H1 (cell line): ENCODE measurements at regions not wholly inside any gene's neighbourhood (a gene's known extent, or its start where the extent isn't known, plus 50 kb on each side); places are given as distances from the start of the nearest gene placed in this dataset.

Experiments
- CTCF ChIA-PET: fragments of 300-600 bp; sonication (Branson Sonifier 250); formaldehyde crosslinking; loops from one replicate; lab custom pipeline; 2021; ENCODE audit not compliant: partially characterized antibody; lab: Charles Lee
- POLR2A ChIA-PET: fragments of 300-600 bp; sonication (Branson Sonifier 250); formaldehyde crosslinking; loops from one replicate; lab custom pipeline; 2021; ENCODE audit warnings: inconsistent platforms; ENCODE audit not compliant: partially characterized antibody; lab: Charles Lee
- DNase-seq, 2 experiments: peaks; one replicate each; pipeline versions ENCODE4 v3.0.0 to v3.0.0-alpha.2; 2010 to 2022; ENCODE audit warnings: low spot score in 2 of 2, low read depth in 1 of 2, mixed read lengths in 1 of 2
- FAIRE-seq: peaks from 2 replicates; lab custom pipeline; 2011; peaks lifted over from hg19 to GRCh38; lab: Jason Lieb, UNC
- H2AFZ ChIP-seq: 2 replicates; pipeline ENCODE4 v1.8.1; 2012; ENCODE audit warnings: low read length, inconsistent platforms
- H2AK5ac ChIP-seq: 2 replicates; pipeline ENCODE4 v1.6.1; 2013; ENCODE audit warnings: low read depth, low read length
- H2BK120ac ChIP-seq: replicated peaks from 2 replicates; pipeline ENCODE3; 2013; ENCODE audit warnings: low read depth, low read length, inconsistent platforms
- H2BK12ac ChIP-seq: 2 replicates; pipeline ENCODE4 v1.6.1; 2013; ENCODE audit warnings: low read depth, low read length
- H2BK15ac ChIP-seq: 2 replicates; pipeline ENCODE4 v1.6.1; 2013; ENCODE audit warnings: low read length
- H2BK20ac ChIP-seq: 2 replicates; pipeline ENCODE4 v1.6.1; 2013; ENCODE audit warnings: low read length
- H2BK5ac ChIP-seq: 2 replicates; pipeline ENCODE4 v1.6.1; 2013; ENCODE audit warnings: low read depth, low read length
- H3K14ac ChIP-seq: 2 replicates; pipeline ENCODE4 v1.6.1; 2013; ENCODE audit warnings: inconsistent platforms; ENCODE audit not compliant: insufficient read length
- H3K18ac ChIP-seq: 2 replicates; pipeline ENCODE4 v1.6.1; 2013; ENCODE audit warnings: low read length; ENCODE audit errors: extremely low read depth
- H3K23ac ChIP-seq: 2 replicates; pipeline ENCODE4 v1.6.1; 2013; ENCODE audit warnings: inconsistent platforms; ENCODE audit not compliant: insufficient read length
- H3K23me2 ChIP-seq: 2 replicates; pipeline ENCODE4 v1.6.1; 2013; ENCODE audit warnings: low read depth, low read length
- H3K27ac ChIP-seq: 2 replicates; pipeline ENCODE4 v1.6.1; 2011; ENCODE audit warnings: low read depth, low read length, inconsistent platforms
- H3K27me3 ChIP-seq, 4 experiments: replicated peaks in 1 of 4; 1 replicate in 1 of 4; 2 replicates in 3 of 4; pipeline versions ENCODE4 v1.6.1 to v1.8.1; 2011 to 2013; ENCODE audit warnings: low read length in 3 of 4, mild to moderate bottlenecking in 3 of 4, inconsistent platforms in 2 of 4, mixed read lengths in 2 of 4, moderate library complexity in 1 of 4; ENCODE audit not compliant: control insufficient read depth in 3 of 4, insufficient read depth in 3 of 4; ENCODE audit errors: extremely low read depth in 1 of 4
- H3K36me3 ChIP-seq, 4 experiments: 2 replicates each; pipeline versions ENCODE4 v1.6.1 to v1.8.1; 2011 to 2013; ENCODE audit warnings: mild to moderate bottlenecking in 4 of 4, low read length in 3 of 4, moderate library complexity in 2 of 4, control low read depth in 1 of 4, inconsistent platforms in 1 of 4; ENCODE audit not compliant: insufficient read depth in 4 of 4, control insufficient read depth in 2 of 4
- H3K4ac ChIP-seq: replicated peaks from 2 replicates; pipeline ENCODE3; 2013; ENCODE audit warnings: low read length, low read depth, mixed read lengths, inconsistent platforms; ENCODE audit not compliant: insufficient read length
- H3K4me1 ChIP-seq, 4 experiments: replicated peaks in 1 of 4; 1 replicate in 1 of 4; 2 replicates in 3 of 4; pipeline versions ENCODE4 v1.6.1 to v1.8.1; 2011 to 2013; ENCODE audit warnings: low read length in 3 of 4, inconsistent platforms in 2 of 4, mixed read lengths in 1 of 4; ENCODE audit not compliant: insufficient read depth in 4 of 4, control insufficient read depth in 3 of 4
- H3K4me2 ChIP-seq, 2 experiments: 2 replicates each; pipeline versions ENCODE4 v1.6.1 to v1.8.1; 2011 to 2013; ENCODE audit warnings: low read depth in 2 of 2, low read length in 2 of 2, control low read depth in 1 of 2, inconsistent platforms in 1 of 2, mild to moderate bottlenecking in 1 of 2; ENCODE audit not compliant: insufficient read depth in 1 of 2
- H3K4me3 ChIP-seq, 4 experiments: fragments of 200-600, 300-600 bp in 1 of 4; sonication (generic), shearing (Covaris generic), sonication (Bioruptor Twin) in 1 of 4; 2 replicates each; pipeline versions ENCODE4 v1.5.1 to v1.8.1; 2011 to 2016; ENCODE audit warnings: low read length in 4 of 4, low read depth in 3 of 4, control low read depth in 2 of 4, inconsistent platforms in 2 of 4, mild to moderate bottlenecking in 2 of 4, mixed read lengths in 1 of 4, moderate library complexity in 1 of 4; ENCODE audit not compliant: insufficient read depth in 2 of 4; ENCODE audit errors: extremely low read depth in 1 of 4
- H3K56ac ChIP-seq: replicated peaks from 2 replicates; pipeline ENCODE3; 2013; ENCODE audit warnings: low read depth, mild to moderate bottlenecking, mixed read lengths, low read length, inconsistent platforms; ENCODE audit not compliant: insufficient read length
- H3K79me1 ChIP-seq: 2 replicates; pipeline ENCODE4 v1.6.1; 2013; ENCODE audit warnings: low read depth, low read length, control low read depth
- H3K79me2 ChIP-seq, 2 experiments: 2 replicates each; pipeline versions ENCODE4 v1.6.1 to v1.8.1; 2012 to 2013; ENCODE audit warnings: low read length in 2 of 2, mild to moderate bottlenecking in 2 of 2, inconsistent platforms in 1 of 2; ENCODE audit not compliant: insufficient read depth in 2 of 2, control insufficient read depth in 1 of 2
- H3K9ac ChIP-seq, 4 experiments: replicated peaks in 1 of 4; 1 replicate in 1 of 4; 2 replicates in 3 of 4; pipeline versions ENCODE4 v1.6.1 to v1.8.1; 2011 to 2013; ENCODE audit warnings: low read depth in 3 of 4, low read length in 3 of 4, control low read depth in 2 of 4, mild to moderate bottlenecking in 2 of 4, moderate library complexity in 2 of 4, inconsistent platforms in 1 of 4; ENCODE audit errors: extremely low read depth in 1 of 4
- H3K9me3 ChIP-seq, 2 experiments: 2 replicates each; pipeline versions ENCODE4 v1.6.1 to v1.8.1; 2012 to 2013; ENCODE audit warnings: mild to moderate bottlenecking in 2 of 2, moderate library complexity in 2 of 2, control low read depth in 1 of 2, inconsistent platforms in 1 of 2, low read depth in 1 of 2, low read length in 1 of 2, mixed read lengths in 1 of 2; ENCODE audit not compliant: insufficient read depth in 2 of 2
- H4K20me1 ChIP-seq, 2 experiments: replicated peaks in 1 of 2; 2 replicates each; pipeline versions ENCODE3 to v1.8.1; 2011 to 2013; ENCODE audit warnings: inconsistent platforms in 2 of 2, low read length in 2 of 2, mild to moderate bottlenecking in 1 of 2; ENCODE audit not compliant: insufficient read depth in 2 of 2, control insufficient read depth in 1 of 2
- H4K5ac ChIP-seq: 2 replicates; pipeline ENCODE4 v1.6.1; 2013; ENCODE audit warnings: low read length, low read depth, mixed read lengths, inconsistent platforms; ENCODE audit not compliant: insufficient read length
- H4K8ac ChIP-seq: 2 replicates; pipeline ENCODE4 v1.8.0; 2013; ENCODE audit warnings: mild to moderate bottlenecking, moderate library complexity, low read length, inconsistent platforms; ENCODE audit not compliant: insufficient read depth; ENCODE audit errors: extremely low read depth
- H4K91ac ChIP-seq: replicated peaks from 2 replicates; pipeline ENCODE3; 2013; ENCODE audit warnings: low read length, mixed read lengths, inconsistent platforms; ENCODE audit not compliant: insufficient read length
- ASH2L ChIP-seq: fragments of 200-600, 300-600 bp; sonication (generic); IDR thresholded peaks from one replicate; pipeline ENCODE4 v1.7.1; 2017; ENCODE audit warnings: low read length
- CEBPB ChIP-seq: IDR thresholded peaks from 2 replicates; pipeline ENCODE4 v1.6.1; 2012; ENCODE audit warnings: low read depth, low read length
- EZH2 ChIP-seq: fragments of 200-600 bp; sonication (generic); IDR thresholded peaks from 2 replicates; pipeline ENCODE4 v1.7.1; 2012; ENCODE audit warnings: low read depth, mild to moderate bottlenecking, moderate library complexity, low read length, inconsistent platforms; ENCODE audit not compliant: severe bottlenecking
- HDAC6 ChIP-seq: IDR thresholded peaks from one replicate; pipeline ENCODE4 v1.7.1; 2012; ENCODE audit warnings: low read depth, mild to moderate bottlenecking, inconsistent platforms, low read length, moderate library complexity
- KDM4A ChIP-seq: IDR thresholded peaks from one replicate; pipeline ENCODE4 v1.7.1; 2012; ENCODE audit warnings: low read depth, mild to moderate bottlenecking, moderate library complexity, low read length, inconsistent platforms; ENCODE audit not compliant: severe bottlenecking
- NANOG ChIP-seq: IDR thresholded peaks from 2 replicates; pipeline ENCODE4 v1.6.1; 2011; ENCODE audit warnings: low read length, low read depth, mild to moderate bottlenecking, inconsistent platforms; ENCODE audit not compliant: insufficient read depth, poor library complexity, severe bottlenecking
- POU5F1 ChIP-seq: IDR thresholded peaks from 2 replicates; pipeline ENCODE4 v1.6.1; 2011; ENCODE audit warnings: low read depth, mild to moderate bottlenecking, low read length, moderate library complexity
- SIX5 ChIP-seq: IDR thresholded peaks from 2 replicates; pipeline ENCODE4 v1.6.1; 2011; ENCODE audit warnings: mild to moderate bottlenecking, low read depth, low read length
- SP2 ChIP-seq: IDR thresholded peaks from 2 replicates; pipeline ENCODE4 v1.6.1; 2012; ENCODE audit warnings: mild to moderate bottlenecking, low read length, inconsistent platforms
- TBP ChIP-seq: IDR thresholded peaks from 2 replicates; pipeline ENCODE4 v1.6.1; 2011; ENCODE audit warnings: low read depth, low read length, improper control_type of control experiment
- TCF12 ChIP-seq: IDR thresholded peaks from 2 replicates; pipeline ENCODE4 v1.6.1; 2011; ENCODE audit warnings: low read depth, mild to moderate bottlenecking, low read length
- WGBS, 2 experiments: shearing (Covaris generic) in 1 of 2; methylation state at CpG; one replicate each; pipeline versions ENCODE4 v1.1.6 to v1.1.7; 2013 to 2015; ENCODE audit warnings: low lambda C conversion rate in 2 of 2, mixed read lengths in 2 of 2, inconsistent platforms in 1 of 2, low coverage in 1 of 2, missing lambda C conversion rate in 1 of 2; ENCODE audit not compliant: insufficient replicate concordance in 2 of 2, insufficient coverage in 1 of 2, insufficient read length in 1 of 2; ENCODE audit errors: extremely low coverage in 1 of 2, missing lambda C conversion rate in 1 of 2; 5-methylcytosine and 5-hydroxymethylcytosine counted together
- TF ChIP-seq, protein P1 (sequence below): IDR thresholded peaks from 2 replicates; pipeline ENCODE4 v1.6.1; 2012; ENCODE audit warnings: low read length, inconsistent platforms

DNA sequence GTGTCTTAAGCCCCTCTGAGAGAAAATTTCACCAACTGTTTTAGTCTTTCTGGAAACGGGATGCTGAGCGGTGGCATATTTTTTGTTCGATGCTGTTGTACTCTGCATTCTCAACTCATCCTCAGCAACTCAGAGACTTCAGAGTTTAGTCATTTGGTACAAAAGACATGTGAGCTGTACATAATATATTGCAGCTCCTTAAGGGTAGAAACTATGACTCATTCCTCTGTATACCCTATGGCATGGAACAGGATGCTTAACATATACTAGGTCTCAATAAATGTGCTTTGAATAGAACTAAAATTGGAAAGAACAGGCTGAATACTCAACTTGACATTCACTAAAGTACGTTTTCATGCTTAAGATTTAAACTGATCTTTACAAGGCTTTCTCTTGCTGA is 130.5 kb upstream of the SLITRK2 start (continued):
- no peak for TF ChIP-seq SIX5

DNA sequence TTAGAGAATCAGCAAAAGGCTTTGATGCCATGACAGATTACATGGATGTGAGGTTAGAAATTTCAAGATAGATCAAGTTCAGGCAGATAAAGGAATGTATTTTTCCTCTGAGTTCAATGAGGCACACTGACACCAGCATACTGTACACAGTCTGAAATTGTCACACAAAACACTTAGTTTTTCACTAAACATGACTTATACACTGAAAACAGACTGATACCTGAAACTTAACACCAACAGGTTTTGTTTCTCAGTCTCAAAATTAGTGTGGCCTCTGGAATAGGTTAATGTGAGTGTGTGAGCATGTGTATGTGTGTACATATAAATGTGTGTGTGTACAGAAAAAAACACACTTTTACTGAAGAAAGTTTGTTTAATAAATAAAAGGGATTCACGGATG is 129.9 kb upstream of the SLITRK2 start:
- no peaks in the 10 kb centered on the region for H3K79me2 ChIP-seq
- H3K4me3 ChIP-seq: no peak overlapping the region
- H3K4ac ChIP-seq: no peak overlapping the region
- no peak overlapping the region for H3K9ac ChIP-seq
- H3K27ac ChIP-seq: no peak overlapping the region
- POLR2A ChIA-PET: no interaction called here
- H2BK120ac ChIP-seq: no peak overlapping the region
- DNase-seq: no peak
- H3K14ac ChIP-seq: no peak overlapping the region
- no peaks in the 10 kb centered on the region for H3K23me2 ChIP-seq
- no peaks in the 10 kb centered on the region for H3K27me3 ChIP-seq
- no peak overlapping the region for H2AK5ac ChIP-seq
- 100% methylated on average over 1 of the region's 1 CpG; no CpG with 5 or more reads in 1 of the 2 experiments for WGBS, 2 experiments
- no peak overlapping the region for H4K5ac ChIP-seq
- no peak overlapping the region for H2BK20ac ChIP-seq
- no peaks in the 10 kb centered on the region for H3K9me3 ChIP-seq
- H3K36me3 ChIP-seq: no peaks in the 10 kb centered on the region
- no peak overlapping the region for H3K23ac ChIP-seq
- H2BK5ac ChIP-seq: no peak overlapping the region
- no peaks in the 10 kb centered on the region for H4K20me1 ChIP-seq
- H3K4me1 ChIP-seq: no peaks in the 10 kb centered on the region
- no peak overlapping the region for H4K8ac ChIP-seq
- no peak overlapping the region for H4K91ac ChIP-seq
- no peak overlapping the region for H3K56ac ChIP-seq
- no peak overlapping the region for H3K18ac ChIP-seq
- no peak for FAIRE-seq
- H2BK12ac ChIP-seq: no peak overlapping the region
- no peak overlapping the region for H2AFZ ChIP-seq
- H3K79me1 ChIP-seq: no peaks in the 10 kb centered on the region
- H3K4me2 ChIP-seq: no peak overlapping the region
- no peak overlapping the region for H2BK15ac ChIP-seq
- CTCF ChIA-PET: no interaction called here
- no peak for TF ChIP-seq SP2
- TF ChIP-seq POU5F1: no peak
- no peak for TF ChIP-seq TCF12
- TF ChIP-seq CEBPB: no peak
- TF ChIP-seq, protein P1, sequence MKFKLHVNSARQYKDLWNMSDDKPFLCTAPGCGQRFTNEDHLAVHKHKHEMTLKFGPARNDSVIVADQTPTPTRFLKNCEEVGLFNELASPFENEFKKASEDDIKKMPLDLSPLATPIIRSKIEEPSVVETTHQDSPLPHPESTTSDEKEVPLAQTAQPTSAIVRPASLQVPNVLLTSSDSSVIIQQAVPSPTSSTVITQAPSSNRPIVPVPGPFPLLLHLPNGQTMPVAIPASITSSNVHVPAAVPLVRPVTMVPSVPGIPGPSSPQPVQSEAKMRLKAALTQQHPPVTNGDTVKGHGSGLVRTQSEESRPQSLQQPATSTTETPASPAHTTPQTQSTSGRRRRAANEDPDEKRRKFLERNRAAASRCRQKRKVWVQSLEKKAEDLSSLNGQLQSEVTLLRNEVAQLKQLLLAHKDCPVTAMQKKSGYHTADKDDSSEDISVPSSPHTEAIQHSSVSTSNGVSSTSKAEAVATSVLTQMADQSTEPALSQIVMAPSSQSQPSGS: no peak
- TF ChIP-seq HDAC6: no peak
- no peak for TF ChIP-seq ASH2L
- TF ChIP-seq TBP: no peak
- TF ChIP-seq NANOG: no peak
- no peak for TF ChIP-seq EZH2
- TF ChIP-seq KDM4A: no peak
